ENCODE measurements at regions not wholly inside any gene's neighbourhood (a gene's known extent, or its start where the extent isn't known, plus 50 kb on each side); places are given as distances from the start of the nearest gene placed in this dataset.

- Histone ChIP-seq H3K79me2 (ENCODE audit: low read length) (no peaks in the 10 kb centered on the region), H4K20me1 (ENCODE audit: low read length) (no peaks in the 10 kb centered on the region), H3K4me3 (ENCODE audit: low read length) (no peak overlapping the region), H2AFZ (ENCODE audit: low read length) (0 out of 2 replicates have a peak overlapping the region, but pooled peaks have one; percentile 20), H3K4me2 (ENCODE audit: low read length) (peak overlapping the region; percentile 58), H3K27me3 (ENCODE audit: low read length) (no peaks in the 10 kb centered on the region), H3F3A (ENCODE audit: low read length, unreplicated experiment) (no peaks in the 10 kb centered on the region), H3K9me3 (ENCODE audit: low read length) (no peaks in the 10 kb centered on the region), H3K36me3 (ENCODE audit: low read depth, low read length) (no peaks in the 10 kb centered on the region), H3K27ac (ENCODE audit: low read length) (peak overlapping the region; percentile 92), H3K9ac (ENCODE audit: low read length) (peak overlapping the region; percentile 61), H3K9me2 (replicated peaks; ENCODE audit: low read length) (no peaks in the 10 kb centered on the region), H3K4me1 (ENCODE audit: insufficient read depth, low read length) (peaks cover 12% of the 10 kb centered on the region)
- no TSS peak for BruUV-seq (replicated peaks)
- ATAC-seq (peak; percentile 94), DNase-seq (peak; percentile 50)
- POLR2A ChIA-PET (ENCODE audit: unreplicated experiment): no interaction called here
- intact Hi-C loops (cut with micrococcal nuclease): no loop called here
- TF ChIP-seq CTCF (conservative IDR thresholded peaks at IDR 0.05; ENCODE audit: low read depth, low read length) (no peak), EZH2phosphoT487 (IDR thresholded peaks at IDR 0.05; ENCODE audit: borderline replicate concordance, low read length) (no peak), EZH2 (IDR thresholded peaks at IDR 0.05; ENCODE audit: low read length, unreplicated experiment) (no peak)
- CTCF ChIA-PET: no interaction called here
Observed at GRCh38 chr13:70932511-70932910, 824.3 kb upstream of the KLHL1 start.

- intact Hi-C loops (cut with micrococcal nuclease): no loop called here
- H3K9me2 ChIP-seq (replicated peaks; ENCODE audit: low read length): no peaks in the 10 kb centered on the region
- no peak for ATAC-seq
Observed at GRCh38 chr13:70923863-70924752, 815.9 kb upstream of the KLHL1 start.

More at GRCh38 chr13:70923863-70924752, 815.9 kb upstream of the KLHL1 start:
- Histone ChIP-seq H3K27me3 (ENCODE audit: low read length) (no peaks in the 10 kb centered on the region), H3K4me2 (ENCODE audit: low read length) (no peak overlapping the region), H3K27ac (ENCODE audit: low read length) (no peak overlapping the region), H3K9me3 (ENCODE audit: low read length) (no peaks in the 10 kb centered on the region), H3K4me3 (ENCODE audit: low read length) (no peak overlapping the region), H3K36me3 (ENCODE audit: low read depth, low read length) (no peaks in the 10 kb centered on the region), H2AFZ (ENCODE audit: low read length) (no peak overlapping the region), H4K20me1 (ENCODE audit: low read length) (no peaks in the 10 kb centered on the region), H3K79me2 (ENCODE audit: low read length) (no peaks in the 10 kb centered on the region), H3F3A (ENCODE audit: low read length, unreplicated experiment) (no peaks in the 10 kb centered on the region), H3K9ac (ENCODE audit: low read length) (no peak overlapping the region), H3K4me1 (ENCODE audit: insufficient read depth, low read length) (no peaks in the 10 kb centered on the region)
- TF ChIP-seq EZH2 (IDR thresholded peaks at IDR 0.05; ENCODE audit: low read length, unreplicated experiment): no peak
- TF ChIP-seq EZH2phosphoT487 (IDR thresholded peaks at IDR 0.05; ENCODE audit: borderline replicate concordance, low read length): no peak
- no peak for TF ChIP-seq CTCF (conservative IDR thresholded peaks at IDR 0.05; ENCODE audit: low read depth, low read length)
- ChIA-PET CTCF (no interaction called here), POLR2A (ENCODE audit: unreplicated experiment) (no interaction called here)
- BruUV-seq (replicated peaks): no TSS peak
- DNase-seq: no peak
